Fibroblast of mammary gland (primary cell): ENCODE measurements at regions not wholly inside any gene's neighbourhood (a gene's known extent, or its start where the extent isn't known, plus 50 kb on each side); places are given as distances from the start of the nearest gene placed in this dataset.
"Not testable (repeated sequence)": the region's sequence is repeated elsewhere in the genome, so short reads cannot be mapped to it uniquely, and the experiment has no call there.

Experiments used
- DNase-seq: peaks from one replicate; pipeline ENCODE4 v3.0.0-alpha.2; 2010; ENCODE audit warnings: low read depth
- H3K4me3 ChIP-seq: 2 replicates; pipeline ENCODE4 v1.5.1; 2011; ENCODE audit warnings: low read depth, mild to moderate bottlenecking, low read length, moderate library complexity; ENCODE audit not compliant: control insufficient read depth
- CTCF ChIP-seq: conservative IDR thresholded peaks from 2 replicates; pipeline ENCODE4 v1.5.1; 2011; ENCODE audit warnings: low read depth, low read length, inconsistent platforms; ENCODE audit not compliant: control insufficient read depth, insufficient read depth

DNA sequence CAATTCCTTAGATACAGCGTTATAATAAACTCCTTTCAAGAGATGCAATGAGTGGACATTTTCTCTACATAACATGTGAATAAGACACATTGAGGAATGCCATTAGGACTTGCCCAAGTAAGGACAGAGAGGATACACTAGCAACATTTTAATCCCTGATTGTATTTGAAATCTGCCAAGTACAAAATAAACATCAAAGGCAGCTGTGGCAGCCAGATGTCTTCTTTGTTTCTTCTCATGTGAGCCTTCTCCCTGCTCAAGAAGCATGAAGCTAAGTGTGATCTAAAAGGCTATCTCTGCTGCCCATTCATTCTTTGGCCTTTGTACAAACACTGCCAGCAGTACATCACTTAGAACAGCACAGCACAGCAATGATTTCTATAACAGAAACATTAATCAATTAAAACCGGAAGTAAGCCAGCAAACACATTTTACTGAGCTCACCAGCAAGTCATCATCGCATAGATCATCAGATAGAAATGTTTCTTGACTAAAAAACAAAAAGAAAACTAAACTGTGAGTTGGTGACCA is 364.0 kb downstream of the CNTN6 start:
- no peak for TF ChIP-seq CTCF
- no peak for DNase-seq

DNA sequence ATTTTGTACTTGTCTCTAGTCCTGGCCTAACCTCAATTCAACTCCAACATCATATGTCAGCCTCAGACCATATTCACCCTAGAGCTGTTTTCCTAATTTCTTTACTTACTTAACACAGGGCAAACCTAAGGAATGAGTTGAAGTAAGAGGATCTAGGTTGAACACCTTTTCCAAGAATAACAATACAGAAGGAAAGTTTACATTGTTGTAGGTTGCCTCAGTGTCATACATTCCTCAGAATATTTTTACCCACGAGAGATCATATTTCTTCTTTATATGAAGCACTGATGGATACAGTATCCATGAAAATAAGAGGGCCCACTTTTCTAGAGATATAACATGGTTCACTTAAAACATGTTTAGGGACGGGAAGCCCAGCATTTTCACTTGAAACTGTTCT is 369.5 kb downstream of the CNTN6 start:
- no peak for DNase-seq
- no peak overlapping the region for H3K4me3 ChIP-seq
- no peak for TF ChIP-seq CTCF

More for the DNA sequence above, 364.0 kb downstream of the CNTN6 start:
- H3K4me3 ChIP-seq, result no peak overlapping the region

DNA sequence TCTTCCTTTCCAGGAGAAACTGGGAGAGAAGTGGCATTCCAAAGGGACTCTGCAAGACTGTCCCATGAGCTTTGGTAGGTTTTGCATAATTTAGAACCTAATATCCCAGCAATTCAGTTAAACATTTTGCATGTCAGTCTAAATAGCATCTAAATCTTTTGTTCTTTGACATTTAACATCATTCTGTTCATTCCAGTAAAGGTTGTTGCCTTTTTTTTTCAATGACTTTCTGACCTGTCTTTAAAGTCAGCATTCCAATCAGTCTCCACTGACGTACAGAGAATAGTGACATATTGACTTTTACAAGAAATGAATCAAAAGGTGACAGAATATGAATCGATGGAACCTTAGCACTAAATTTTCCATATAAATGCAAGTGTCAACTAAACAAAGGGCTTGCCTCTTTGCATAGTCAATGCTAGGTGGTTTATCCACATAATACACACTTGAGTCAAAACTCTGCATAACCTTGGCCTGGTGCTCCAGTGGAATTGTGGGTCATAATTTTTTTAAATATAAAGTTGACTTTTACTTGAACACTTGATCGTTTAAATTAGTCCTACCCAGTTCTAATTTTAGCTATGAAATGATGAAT is 370.1 kb downstream of the CNTN6 start:
- DNase-seq, result no peak
- no peak overlapping the region for H3K4me3 ChIP-seq
- no peak for TF ChIP-seq CTCF

DNA sequence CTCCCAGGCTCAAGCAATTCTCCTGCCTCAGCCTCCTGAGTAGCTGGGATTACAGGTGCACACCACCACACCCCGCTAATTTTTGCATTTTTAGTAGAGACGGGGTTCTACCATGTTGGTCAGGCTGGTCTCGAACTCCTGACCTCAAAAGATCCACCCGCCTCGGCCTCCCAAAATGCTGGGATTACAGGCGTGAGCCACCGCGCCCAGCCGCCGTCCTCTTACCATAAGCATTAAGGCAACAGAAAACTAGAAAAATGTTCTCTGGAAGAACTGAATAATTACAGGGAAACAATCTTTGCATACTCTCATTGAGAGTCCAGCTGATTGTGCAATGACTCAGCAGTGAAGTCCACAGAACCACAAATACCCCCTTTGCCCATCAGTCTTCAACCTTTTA is 372.3 kb downstream of the CNTN6 start:
- H3K4me3 ChIP-seq, DNase-seq: not testable (repeated sequence)

DNA sequence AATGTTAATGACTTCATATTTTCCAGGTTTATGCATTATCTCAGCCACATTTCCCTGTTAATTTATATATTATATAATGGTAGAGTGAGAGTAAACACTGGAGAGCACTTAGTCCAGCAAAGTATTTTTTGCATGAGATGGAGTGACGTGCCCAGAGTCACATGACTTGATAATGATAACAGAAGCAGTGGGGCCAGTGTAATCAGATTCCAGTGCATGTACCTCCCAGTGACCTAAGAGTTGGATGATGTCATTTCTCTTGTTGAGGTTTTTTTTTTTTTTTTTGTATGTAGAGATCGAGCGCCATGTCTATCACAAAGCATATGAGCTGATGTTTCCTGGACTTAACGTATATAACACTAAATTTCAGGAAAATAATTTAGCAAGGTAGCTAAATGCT is 375.3 kb downstream of the CNTN6 start:
- no peak for TF ChIP-seq CTCF
- DNase-seq, result no peak

GRCh38 chr3:1469248-1469647 is 376.4 kb downstream of the CNTN6 start:
- no peak for DNase-seq
- H3K4me3 ChIP-seq, result no peak overlapping the region
- TF ChIP-seq CTCF, result no peak

More for the DNA sequence above, 375.3 kb downstream of the CNTN6 start:
- no peak overlapping the region for H3K4me3 ChIP-seq

- no peak for TF ChIP-seq CTCF
- no peak for DNase-seq
- H3K4me3 ChIP-seq, result no peak overlapping the region
Observed at GRCh38 chr3:1469687-1470086, 376.9 kb downstream of the CNTN6 start.
